Panc1 (cell line): ENCODE measurements at regions not wholly inside any gene's neighbourhood (a gene's known extent, or its start where the extent isn't known, plus 50 kb on each side); places are given as distances from the start of the nearest gene placed in this dataset.

Experiments
- POLR2AphosphoS5 ChIP-seq: IDR thresholded peaks from 2 replicates; pipeline ENCODE4 v1.6.1; 2012; ENCODE audit warnings: mild to moderate bottlenecking, low read depth, low read length, moderate library complexity
- TF ChIP-seq, protein P1 (sequence below): fragments of 450-650 bp; IDR thresholded peaks from 2 replicates; pipeline ENCODE4 v1.5.1; 2017; ENCODE audit warnings: mild to moderate bottlenecking

- TF ChIP-seq POLR2AphosphoS5: no peak
- TF ChIP-seq, protein P1, sequence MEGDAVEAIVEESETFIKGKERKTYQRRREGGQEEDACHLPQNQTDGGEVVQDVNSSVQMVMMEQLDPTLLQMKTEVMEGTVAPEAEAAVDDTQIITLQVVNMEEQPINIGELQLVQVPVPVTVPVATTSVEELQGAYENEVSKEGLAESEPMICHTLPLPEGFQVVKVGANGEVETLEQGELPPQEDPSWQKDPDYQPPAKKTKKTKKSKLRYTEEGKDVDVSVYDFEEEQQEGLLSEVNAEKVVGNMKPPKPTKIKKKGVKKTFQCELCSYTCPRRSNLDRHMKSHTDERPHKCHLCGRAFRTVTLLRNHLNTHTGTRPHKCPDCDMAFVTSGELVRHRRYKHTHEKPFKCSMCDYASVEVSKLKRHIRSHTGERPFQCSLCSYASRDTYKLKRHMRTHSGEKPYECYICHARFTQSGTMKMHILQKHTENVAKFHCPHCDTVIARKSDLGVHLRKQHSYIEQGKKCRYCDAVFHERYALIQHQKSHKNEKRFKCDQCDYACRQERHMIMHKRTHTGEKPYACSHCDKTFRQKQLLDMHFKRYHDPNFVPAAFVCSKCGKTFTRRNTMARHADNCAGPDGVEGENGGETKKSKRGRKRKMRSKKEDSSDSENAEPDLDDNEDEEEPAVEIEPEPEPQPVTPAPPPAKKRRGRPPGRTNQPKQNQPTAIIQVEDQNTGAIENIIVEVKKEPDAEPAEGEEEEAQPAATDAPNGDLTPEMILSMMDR: no peak
Measured at GRCh38 chr18:42611134-42611533, 504.4 kb downstream of the RIT2 start.
